ENCODE measurements at regions not wholly inside any gene's neighbourhood (a gene's known extent, or its start where the extent isn't known, plus 50 kb on each side); places are given as distances from the start of the nearest gene placed in this dataset.

GRCh38 chr1:30377230-30378002, 346.0 kb downstream of the MATN1 start:
- Histone ChIP-seq H3K27me3 (ENCODE audit: control insufficient read depth in 1 of 2, insufficient read depth in 2 of 2, low read length in 2 of 2) (peaks cover 0 to 3% of the 10 kb centered on the region in 2 experiments; a peak in 1 of 5 replicates), H4K20me1 (ENCODE audit: insufficient read depth, low read length) (no peaks in the 10 kb centered on the region), H3K79me2 (ENCODE audit: insufficient read depth, low read length) (no peaks in the 10 kb centered on the region), H3K4me1 (ENCODE audit: insufficient read depth, low read length) (peaks cover 14% of the 10 kb centered on the region), H2AFZ (ENCODE audit: low read length) (no peak overlapping the region), H3K9ac (ENCODE audit: insufficient read depth, low read depth, low read length) (no peak overlapping the region), H3K27ac (ENCODE audit: extremely low read length, insufficient read depth, low read length) (no peak overlapping the region), H3K4me2 (ENCODE audit: low read depth, low read length) (no peak overlapping the region), H3K4me3 (replicated peaks in 1 of 3; ENCODE audit: insufficient read depth in 1 of 3, low read depth in 2 of 3, low read length in 3 of 3) (no peak overlapping the region), H3K9me3 (ENCODE audit: low read length) (no peaks in the 10 kb centered on the region), H3K36me3 (replicated peaks in 1 of 2; ENCODE audit: control insufficient read depth in 1 of 2, insufficient read depth in 2 of 2, low read length in 2 of 2) (no peaks in the 10 kb centered on the region)
- in situ Hi-C loops (cut with HindIII; ENCODE audit: extremely low pct_ligation_motif_present, low pct_unique_long_range_greater_than_20kb) (no loop called here), intact Hi-C loops (cut with micrococcal nuclease; ENCODE audit: unreplicated experiment) (no loop called here)
- DNase-seq (ENCODE audit: low spot score) (no peak), ATAC-seq (no peak), FAIRE-seq (no peak)
- POLR2A ChIA-PET: no interaction called here
- BruUV-seq (replicated peaks): no TSS peak
- 6% methylated on average over 8 of the region's 11 CpGs for WGBS (ENCODE audit: low lambda C conversion rate)
- CTCF ChIA-PET (ENCODE audit: low intra/inter-chr PET ratio, low total read pairs): no interaction called here
- no peak for TF ChIP-seq ZNF780A (CRISPR knock-in tag; IDR thresholded peaks at IDR 0.05)
- no peak for TF ChIP-seq CSRNP1 (CRISPR knock-in tag; IDR thresholded peaks at IDR 0.05)
- no peak for TF ChIP-seq CEBPZ (IDR thresholded peaks at IDR 0.05; ENCODE audit: low read length)
- no peak for TF ChIP-seq AGO1 (IDR thresholded peaks at IDR 0.05; ENCODE audit: low read depth, low read length, poor library complexity, severe bottlenecking)
- no peak for TF ChIP-seq AFF4 (CRISPR knock-in tag; IDR thresholded peaks at IDR 0.05)
- TF ChIP-seq GFI1 (CRISPR knock-in tag; IDR thresholded peaks at IDR 0.05; ENCODE audit: borderline replicate concordance): no peak
- TF ChIP-seq SMAD3 (CRISPR knock-in tag; IDR thresholded peaks at IDR 0.05): no peak
- no peak for TF ChIP-seq PHF8 (CRISPR knock-in tag; IDR thresholded peaks at IDR 0.05)
- TF ChIP-seq PAF1 (CRISPR knock-in tag; IDR thresholded peaks at IDR 0.05): no peak
- TF ChIP-seq ARNT2 (CRISPR knock-in tag; IDR thresholded peaks at IDR 0.05; ENCODE audit: low read depth): no peak
- TF ChIP-seq HIC2 (CRISPR knock-in tag; IDR thresholded peaks at IDR 0.05; ENCODE audit: low read depth): no peak
- TF ChIP-seq KDM1A (CRISPR knock-in tag; IDR thresholded peaks at IDR 0.05): no peak
